Right cardiac atrium (tissue), 5 donors: ENCODE measurements at regions not wholly inside any gene's neighbourhood (a gene's known extent, or its start where the extent isn't known, plus 50 kb on each side); places are given as distances from the start of the nearest gene placed in this dataset.

Experiments
- ATAC-seq, 2 donors: fragments of 200-7000 bp; cut with Tn5 transposase; one replicate each; pipeline versions ENCODE4 v1.8.0 to v1.9.1; 2020; ENCODE audit warnings: moderate library complexity in 2 of 2, mild to moderate bottlenecking in 1 of 2
- DNase-seq, 3 donors: peaks; one replicate each; pipeline ENCODE4 v3.0.0-alpha.2; 2020
- H3K27ac ChIP-seq: one replicate; pipeline ENCODE4 v1.5.1; 2013; ENCODE audit warnings: mild to moderate bottlenecking, low read length, control low read depth, moderate library complexity
- H3K27me3 ChIP-seq: one replicate; pipeline ENCODE4 v1.6.1; 2013; ENCODE audit not compliant: control insufficient read depth, insufficient read depth
- H3K4me1 ChIP-seq: one replicate; pipeline ENCODE4 v1.6.1; 2013; ENCODE audit warnings: low read length; ENCODE audit not compliant: control insufficient read depth, insufficient read depth
- H3K4me3 ChIP-seq: one replicate; pipeline ENCODE4 v1.5.1; 2013; ENCODE audit warnings: low read length, control low read depth
- H3K9me3 ChIP-seq: one replicate; pipeline ENCODE4 v1.6.1; 2013; ENCODE audit warnings: low read length; ENCODE audit not compliant: control insufficient read depth
- WGBS: extraction: QIAGEN DNeasy Blood & Tissue Kit; methylation state at CpG from one replicate; pipeline ENCODE4 v1.1.7; 2013; 5-methylcytosine and 5-hydroxymethylcytosine counted together
- intact Hi-C, 4 donors: fragments of 100-400 bp; cut with DNase I; formaldehyde crosslinking; loops; one replicate each; pipeline versions ENCODE4 v1.11.0 to v1.14.0; 2022 to 2023
- donor health status: healthy with polysubstance abuse.
- donor health status: DM: no; HTN: yes; CAD: no.
- donor health status: DM: no; HTN: no; CAD: no.
- donor health status: DM: no; HTN: yes; CAD: no; lungs with severe emphysema.
- donor health status: DM: yes; HTN: yes; CAD: no.

DNA sequence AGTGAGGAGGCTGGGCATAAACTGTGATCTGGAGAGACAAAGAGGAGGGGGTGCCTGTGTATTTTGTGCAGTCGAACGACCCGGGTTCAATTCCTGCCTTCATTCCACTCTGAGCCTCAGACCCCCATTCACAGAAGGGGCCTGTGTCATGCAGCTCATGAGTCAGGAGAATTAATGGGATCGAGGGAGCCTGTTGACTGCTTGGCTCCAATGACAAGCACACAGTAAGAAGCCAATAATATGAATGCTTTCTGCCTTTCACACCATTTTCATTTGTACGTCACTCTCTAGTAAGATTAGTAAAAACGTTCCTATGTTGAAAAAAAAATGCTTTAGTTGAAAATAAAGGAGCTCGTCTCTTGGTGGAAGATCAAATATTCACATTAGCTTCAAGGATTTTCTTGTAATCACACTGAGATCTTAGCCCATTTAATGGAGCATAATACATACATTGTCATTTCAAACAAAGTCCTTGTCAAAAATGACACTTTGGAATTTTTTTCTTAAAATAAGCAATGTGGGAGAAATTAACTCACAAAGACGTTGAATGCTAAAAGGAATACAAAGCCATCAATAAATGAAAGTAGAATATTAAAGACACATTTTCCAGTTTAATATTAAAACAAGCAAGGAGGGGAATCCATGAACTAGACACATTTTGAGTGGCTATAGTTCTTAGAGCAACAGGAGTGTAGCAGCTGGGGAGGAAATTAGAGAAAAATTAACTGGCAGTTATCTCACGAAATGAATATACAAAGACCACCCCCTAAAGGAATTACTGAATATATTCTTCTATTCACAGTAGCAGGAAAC lies 246.7 kb upstream of the AFDN start:
- no peak for ATAC-seq
- Histone ChIP-seq H3K4me1 (no peaks in the 10 kb centered on the region), H3K9me3 (no peaks in the 10 kb centered on the region), H3K27me3 (no peaks in the 10 kb centered on the region), H3K4me3 (no peak overlapping the region), H3K27ac (no peak overlapping the region)
- DNase-seq = no peak
- intact Hi-C loops = no loop called here
- 73% methylated on average over 9 of the region's 9 CpGs for WGBS

DNA sequence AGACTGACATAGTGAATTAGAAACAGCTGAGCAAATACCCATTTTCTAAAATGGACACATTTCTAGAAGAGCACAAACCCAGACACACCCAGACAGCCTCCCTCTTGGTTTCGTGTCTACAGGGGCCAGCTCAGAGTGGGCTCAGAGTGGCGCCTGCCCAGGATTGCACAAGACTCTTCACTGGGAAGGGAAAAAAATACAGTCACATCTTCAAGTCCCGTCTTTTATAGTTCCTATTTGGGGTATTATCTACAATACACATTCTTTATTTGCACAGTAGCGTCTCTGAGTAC lies 246.1 kb upstream of the AFDN start:
- H3K9me3 ChIP-seq = no peaks in the 10 kb centered on the region
- peak in 1 of 3 donors; percentile 69 for DNase-seq
- intact Hi-C loops = no loop called here
- no peak overlapping the region for H3K4me3 ChIP-seq
- 66% methylated on average over 4 of the region's 4 CpGs for WGBS
- peak; percentile 53 to 63 for ATAC-seq
- no peaks in the 10 kb centered on the region for H3K27me3 ChIP-seq
- no peak overlapping the region for H3K27ac ChIP-seq
- H3K4me1 ChIP-seq = no peaks in the 10 kb centered on the region

DNA sequence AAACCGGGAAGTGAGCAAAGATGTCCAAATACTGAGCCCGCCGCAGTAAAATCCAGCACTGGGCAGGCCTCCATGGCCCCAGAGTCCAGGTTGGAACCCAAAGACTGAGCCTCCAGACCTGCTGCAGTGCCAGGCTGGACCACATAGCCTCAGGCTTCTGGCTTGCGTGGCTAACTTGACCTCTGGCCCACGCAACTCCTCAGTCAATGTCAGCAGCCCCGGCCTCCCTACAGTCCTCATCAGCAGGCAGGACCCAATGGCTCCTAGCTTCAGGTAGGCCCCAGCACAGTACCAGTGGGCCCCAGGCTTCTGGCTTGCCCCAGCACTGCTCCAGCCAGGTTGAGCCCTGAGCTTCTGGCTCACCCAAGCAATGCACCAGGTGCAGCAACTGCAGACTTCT lies 245.1 kb upstream of the AFDN start:
- WGBS = 93% methylated on average over 6 of the region's 6 CpGs

DNA sequence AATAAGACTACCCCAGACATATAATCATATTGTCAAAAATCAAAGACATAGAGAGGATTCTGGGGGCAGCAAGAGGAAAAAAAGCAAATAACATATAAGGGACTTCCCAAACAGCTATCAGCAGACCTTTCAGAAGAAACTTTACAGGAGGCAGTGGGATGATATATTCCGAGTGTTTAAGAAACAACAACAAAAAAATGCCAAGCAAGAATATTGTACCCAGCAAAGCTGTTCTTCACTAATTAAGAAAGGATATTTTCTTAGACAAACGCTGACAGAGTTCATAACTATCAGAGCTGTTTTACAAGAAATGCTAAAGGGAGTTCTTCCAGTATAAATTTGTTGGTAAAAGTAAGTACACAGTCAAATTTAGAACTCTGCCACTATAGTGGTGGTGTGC lies 243.3 kb upstream of the AFDN start:
- H3K4me3 ChIP-seq = no peak overlapping the region
- no peaks in the 10 kb centered on the region for H3K4me1 ChIP-seq
- no peak overlapping the region for H3K27ac ChIP-seq
- no peak for ATAC-seq
- H3K9me3 ChIP-seq = no peaks in the 10 kb centered on the region
- no peaks in the 10 kb centered on the region for H3K27me3 ChIP-seq
- intact Hi-C loops = no loop called here
- WGBS = 92% methylated on average over 2 of the region's 2 CpGs
- DNase-seq = no peak

More for the DNA sequence above, 245.1 kb upstream of the AFDN start:
- H3K4me1 ChIP-seq = no peaks in the 10 kb centered on the region
- intact Hi-C loops = no loop called here
- no peak overlapping the region for H3K4me3 ChIP-seq
- DNase-seq (no peak), ATAC-seq (no peak)
- no peaks in the 10 kb centered on the region for H3K27me3 ChIP-seq
- no peaks in the 10 kb centered on the region for H3K9me3 ChIP-seq
- no peak overlapping the region for H3K27ac ChIP-seq

DNA sequence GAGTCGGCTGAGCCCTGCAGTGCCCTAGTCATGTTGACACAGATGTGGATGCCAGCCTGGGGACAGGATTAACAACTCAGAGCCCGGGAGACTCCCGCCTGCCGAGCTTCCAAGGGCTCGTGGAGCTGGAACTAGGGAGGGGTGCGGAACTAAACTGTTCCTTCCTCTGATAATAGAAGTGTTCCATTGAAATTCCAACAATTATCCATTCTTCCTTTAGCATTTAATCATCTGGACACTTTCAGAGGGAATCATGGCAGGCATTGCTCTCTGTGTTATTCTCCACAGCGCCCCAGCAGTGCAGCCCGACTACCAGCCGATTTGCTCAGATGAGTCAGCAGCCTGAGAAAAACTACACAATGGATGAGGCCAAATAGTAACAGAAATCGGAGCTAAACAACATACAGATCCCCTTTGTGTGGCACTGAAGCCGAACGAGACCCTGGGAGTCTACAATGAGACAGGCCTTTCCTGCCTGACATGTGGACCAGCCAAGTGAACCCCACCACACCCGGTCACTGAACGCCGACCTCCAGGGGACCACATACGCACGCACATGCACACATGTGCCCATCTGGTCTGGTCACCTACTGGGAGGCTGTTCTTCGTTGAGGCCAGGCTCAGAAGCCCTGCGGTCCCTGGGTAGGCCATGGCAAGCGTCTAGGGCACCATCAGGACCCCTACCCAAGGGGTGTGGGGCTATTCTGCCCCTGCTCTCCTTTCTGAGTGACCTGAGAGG lies 238.4 kb upstream of the AFDN start:
- H3K27ac ChIP-seq = no peak overlapping the region
- intact Hi-C loops = no loop called here
- DNase-seq = peak in 1 of 3 donors; percentile 66
- H3K9me3 ChIP-seq = no peaks in the 10 kb centered on the region
- H3K27me3 ChIP-seq = no peaks in the 10 kb centered on the region
- H3K4me3 ChIP-seq = no peak overlapping the region
- no peaks in the 10 kb centered on the region for H3K4me1 ChIP-seq
- ATAC-seq = peak; percentile 76 to 87
- WGBS = 72% methylated on average over 20 of the region's 20 CpGs

DNA sequence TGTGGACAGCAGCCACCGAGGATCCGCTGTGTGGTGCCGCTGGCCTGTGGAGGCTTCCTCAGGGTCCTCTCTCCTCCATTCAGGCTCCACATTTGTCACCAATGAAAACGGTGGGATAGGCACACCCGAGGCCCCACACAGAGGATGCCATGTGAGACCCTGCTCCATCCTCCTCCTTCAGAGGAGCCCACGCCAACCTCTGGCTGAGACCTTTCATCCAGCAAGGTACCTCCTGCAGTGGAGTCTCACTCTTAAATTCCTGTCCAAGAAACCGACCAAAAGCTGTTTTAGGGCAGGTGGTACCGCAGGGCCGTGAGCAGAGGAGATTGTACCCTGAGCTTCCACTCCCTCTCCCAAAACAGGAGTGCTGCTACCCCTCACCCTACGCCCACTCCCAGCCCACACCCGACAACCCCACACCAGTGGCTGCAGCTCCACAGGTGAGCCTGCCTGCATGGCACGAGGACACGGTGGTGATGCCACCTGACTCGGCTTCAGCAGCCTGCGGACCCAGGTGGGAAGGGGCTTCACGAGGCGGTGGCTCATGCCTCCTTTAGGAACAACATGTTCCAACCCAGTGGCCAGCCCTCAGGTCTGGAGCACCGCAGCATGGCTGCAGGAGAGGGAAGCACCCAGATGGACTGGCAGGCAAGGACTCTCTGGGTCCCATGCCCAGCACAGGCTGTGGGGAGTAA lies 237.6 kb upstream of the AFDN start:
- ATAC-seq (peak; percentile 32 to 38), DNase-seq (no peak)
- no peaks in the 10 kb centered on the region for H3K9me3 ChIP-seq
- WGBS = 93% methylated on average over 18 of the region's 18 CpGs
- H3K4me3 ChIP-seq = no peak overlapping the region
- intact Hi-C loops = no loop called here
- H3K27me3 ChIP-seq = no peaks in the 10 kb centered on the region
- no peaks in the 10 kb centered on the region for H3K4me1 ChIP-seq
- H3K27ac ChIP-seq = no peak overlapping the region

DNA sequence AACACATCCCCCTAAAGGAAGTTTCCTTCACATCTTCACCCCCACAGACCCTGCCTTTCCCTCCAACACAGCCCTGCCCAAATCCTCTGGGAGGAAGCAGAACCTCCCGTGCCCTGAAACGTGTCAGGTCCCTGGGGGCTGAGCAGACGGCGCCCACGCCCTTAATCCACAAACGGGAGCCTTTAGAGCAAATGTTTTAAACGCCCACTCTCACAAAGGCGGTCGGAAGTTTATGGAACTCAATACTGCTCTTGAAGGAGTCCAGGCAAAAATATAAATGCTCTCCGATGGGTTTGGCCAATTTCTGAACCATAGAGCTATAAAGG lies 237.1 kb upstream of the AFDN start:
- H3K4me3 ChIP-seq = no peak overlapping the region
- no peaks in the 10 kb centered on the region for H3K27me3 ChIP-seq
- ATAC-seq (peak; percentile 16 to 73), DNase-seq (no peak)
- 42% methylated on average over 10 of the region's 10 CpGs for WGBS
- H3K9me3 ChIP-seq = no peaks in the 10 kb centered on the region
- intact Hi-C loops = no loop called here
- H3K4me1 ChIP-seq = no peaks in the 10 kb centered on the region
- no peak overlapping the region for H3K27ac ChIP-seq

DNA sequence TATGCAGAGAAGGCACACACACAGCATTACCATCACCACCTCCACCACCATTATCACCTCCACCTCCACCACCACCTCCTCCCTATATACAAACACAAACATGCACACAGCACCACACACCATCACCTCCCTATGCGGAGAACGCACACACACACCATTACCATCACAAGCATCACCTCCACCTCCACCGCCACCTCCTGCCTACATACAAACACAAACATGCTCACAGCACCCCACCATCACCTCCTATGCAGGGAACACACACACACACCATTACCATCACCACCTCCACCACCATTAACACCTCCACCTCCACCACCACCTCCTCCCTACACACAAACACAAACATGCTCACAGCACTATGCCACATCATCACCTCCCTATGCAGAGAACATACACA lies 236.5 kb upstream of the AFDN start:
- DNase-seq (no peak), ATAC-seq (peak; percentile 8 to 47)
- Histone ChIP-seq H3K27ac (no peak overlapping the region), H3K27me3 (no peaks in the 10 kb centered on the region), H3K4me1 (no peaks in the 10 kb centered on the region), H3K4me3 (no peak overlapping the region), H3K9me3 (no peaks in the 10 kb centered on the region)
- intact Hi-C loops = no loop called here
- WGBS = 96% methylated on average over 3 of the region's 3 CpGs
